ENCODE measurements at regions not wholly inside any gene's neighbourhood (a gene's known extent, or its start where the extent isn't known, plus 50 kb on each side); places are given as distances from the start of the nearest gene placed in this dataset.

DNA sequence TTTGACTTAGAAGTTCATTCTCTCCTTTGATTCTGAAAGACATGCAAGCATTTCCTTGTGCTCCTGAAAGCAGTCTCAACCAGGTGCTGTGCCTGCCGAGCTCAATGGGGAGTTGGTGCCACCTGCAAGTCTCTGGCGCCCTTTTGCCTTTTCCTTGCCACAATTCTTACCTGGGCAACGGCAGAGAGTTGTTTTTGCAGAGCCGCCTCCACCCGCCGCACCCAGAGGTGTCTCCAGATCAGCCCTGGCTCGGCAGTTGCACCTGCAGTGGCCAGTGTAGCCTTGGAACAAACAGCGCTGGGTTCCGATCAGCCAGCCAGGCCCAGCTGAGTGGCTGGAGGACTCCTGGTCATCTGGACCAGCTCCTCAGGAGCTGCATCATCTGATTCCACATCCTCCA, 262.9 kb downstream of the IRX2 start:
- TF ChIP-seq POLR2A (IDR thresholded peaks at IDR 0.05) (no peak), POLR2AphosphoS5 (IDR thresholded peaks at IDR 0.05) (no peak)
- TF ChIP-seq, protein P1, sequence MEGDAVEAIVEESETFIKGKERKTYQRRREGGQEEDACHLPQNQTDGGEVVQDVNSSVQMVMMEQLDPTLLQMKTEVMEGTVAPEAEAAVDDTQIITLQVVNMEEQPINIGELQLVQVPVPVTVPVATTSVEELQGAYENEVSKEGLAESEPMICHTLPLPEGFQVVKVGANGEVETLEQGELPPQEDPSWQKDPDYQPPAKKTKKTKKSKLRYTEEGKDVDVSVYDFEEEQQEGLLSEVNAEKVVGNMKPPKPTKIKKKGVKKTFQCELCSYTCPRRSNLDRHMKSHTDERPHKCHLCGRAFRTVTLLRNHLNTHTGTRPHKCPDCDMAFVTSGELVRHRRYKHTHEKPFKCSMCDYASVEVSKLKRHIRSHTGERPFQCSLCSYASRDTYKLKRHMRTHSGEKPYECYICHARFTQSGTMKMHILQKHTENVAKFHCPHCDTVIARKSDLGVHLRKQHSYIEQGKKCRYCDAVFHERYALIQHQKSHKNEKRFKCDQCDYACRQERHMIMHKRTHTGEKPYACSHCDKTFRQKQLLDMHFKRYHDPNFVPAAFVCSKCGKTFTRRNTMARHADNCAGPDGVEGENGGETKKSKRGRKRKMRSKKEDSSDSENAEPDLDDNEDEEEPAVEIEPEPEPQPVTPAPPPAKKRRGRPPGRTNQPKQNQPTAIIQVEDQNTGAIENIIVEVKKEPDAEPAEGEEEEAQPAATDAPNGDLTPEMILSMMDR (IDR thresholded peaks at IDR 0.05 in 8 of 11, conservative IDR thresholded peaks at IDR 0.05 in 3 of 11): no peak
- no peak for DNase-seq

DNA sequence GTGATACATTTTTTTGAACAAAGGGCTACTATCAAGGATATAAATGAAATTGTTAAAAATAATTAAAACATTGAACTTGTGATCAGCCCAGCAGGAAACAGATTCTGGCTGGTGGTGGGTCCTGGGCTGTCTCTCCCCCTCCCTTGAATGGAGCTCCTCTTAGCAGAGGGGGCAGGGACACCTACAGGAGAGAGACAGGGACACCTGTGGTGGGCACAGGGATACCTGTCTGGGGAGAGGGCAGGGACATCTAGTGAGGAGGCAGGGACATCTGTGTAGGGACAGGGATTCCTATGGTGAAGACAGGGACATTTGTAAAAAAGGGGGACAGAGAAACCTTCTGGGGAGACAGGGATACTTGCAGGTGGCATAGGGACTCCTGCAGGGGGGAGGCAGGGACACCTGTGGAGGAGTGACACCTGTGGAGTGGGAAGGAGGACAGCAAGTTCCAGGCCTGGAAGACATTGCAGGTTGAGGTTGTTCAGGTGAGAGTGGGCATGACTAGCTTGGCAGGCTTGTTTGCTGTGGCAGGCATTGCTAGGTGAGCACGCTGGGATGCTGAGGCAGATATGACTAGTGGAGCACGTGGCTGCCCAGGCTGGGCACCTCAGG, 264.2 kb downstream of the IRX2 start:
- H3K27ac ChIP-seq: no peak overlapping the region
- H3K4me1 ChIP-seq: no peaks in the 10 kb centered on the region
- intact Hi-C loops (cut with DNase I; ENCODE audit: low total_unique reads): no loop called here
- H3K9me3 ChIP-seq: peaks cover 0 to 37% (median 29%) of the 10 kb centered on the region in 8 donors
- TF ChIP-seq POLR2A (IDR thresholded peaks at IDR 0.05) (no peak), POLR2AphosphoS5 (IDR thresholded peaks at IDR 0.05) (no peak)
- TF ChIP-seq, protein P1 (IDR thresholded peaks at IDR 0.05 in 8 of 11, conservative IDR thresholded peaks at IDR 0.05 in 3 of 11): no peak
- no peak for DNase-seq
- 38 to 79% (median 76%) methylated on average over 2 of the region's 2 CpGs for WGBS, 5 donors
- H3K36me3 ChIP-seq: no peaks in the 10 kb centered on the region
- no peaks in the 10 kb centered on the region for H3K27me3 ChIP-seq (replicated peaks in 1 of 7)
- H3K4me3 ChIP-seq: no peak overlapping the region

More for the DNA sequence above, 262.9 kb downstream of the IRX2 start:
- no peak overlapping the region for H3K27ac ChIP-seq
- intact Hi-C loops (cut with DNase I; ENCODE audit: low total_unique reads): no loop called here
- H3K36me3 ChIP-seq: no peaks in the 10 kb centered on the region
- H3K27me3 ChIP-seq (replicated peaks in 1 of 7): no peaks in the 10 kb centered on the region
- H3K4me1 ChIP-seq: no peaks in the 10 kb centered on the region
- H3K9me3 ChIP-seq: peaks cover 0 to 24% (median 19%) of the 10 kb centered on the region in 8 donors
- 67 to 85% (median 84%) methylated on average over 9 of the region's 9 CpGs for WGBS, 5 donors
- no peak overlapping the region for H3K4me3 ChIP-seq

DNA sequence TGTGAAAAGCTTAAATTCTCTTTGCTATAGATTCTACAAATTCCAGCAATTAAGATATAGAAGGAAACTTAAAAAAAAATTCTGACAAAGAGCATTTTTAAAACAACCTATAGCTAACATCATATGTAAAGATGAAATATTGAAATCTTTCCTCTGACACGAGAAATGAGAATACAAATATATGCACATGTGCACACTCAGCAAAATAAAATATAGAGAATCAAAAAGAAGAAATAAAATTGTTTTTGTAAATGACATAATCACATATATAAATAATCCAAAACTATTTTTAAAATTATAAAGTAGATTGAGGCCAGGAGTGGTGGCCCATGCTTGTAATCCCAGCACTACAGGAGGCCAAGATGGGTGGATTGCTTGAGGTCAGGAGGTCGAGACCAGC, 265.1 kb downstream of the IRX2 start:
- Histone ChIP-seq H3K4me3 (no peak overlapping the region), H3K9me3 (peaks cover 0 to 46% (median 37%) of the 10 kb centered on the region in 8 donors), H3K36me3 (no peaks in the 10 kb centered on the region), H3K27ac (no peak overlapping the region), H3K4me1 (no peaks in the 10 kb centered on the region), H3K27me3 (replicated peaks in 1 of 7) (no peaks in the 10 kb centered on the region)
- WGBS, 5 donors: 63 to 82% (median 69%) methylated on average over 2 of the region's 2 CpGs
- intact Hi-C loops (cut with DNase I; ENCODE audit: low total_unique reads): no loop called here
- TF ChIP-seq, protein P1 (IDR thresholded peaks at IDR 0.05 in 8 of 11, conservative IDR thresholded peaks at IDR 0.05 in 3 of 11): no peak
- TF ChIP-seq POLR2A (IDR thresholded peaks at IDR 0.05) (no peak), POLR2AphosphoS5 (IDR thresholded peaks at IDR 0.05) (no peak)
- DNase-seq: no peak

DNA sequence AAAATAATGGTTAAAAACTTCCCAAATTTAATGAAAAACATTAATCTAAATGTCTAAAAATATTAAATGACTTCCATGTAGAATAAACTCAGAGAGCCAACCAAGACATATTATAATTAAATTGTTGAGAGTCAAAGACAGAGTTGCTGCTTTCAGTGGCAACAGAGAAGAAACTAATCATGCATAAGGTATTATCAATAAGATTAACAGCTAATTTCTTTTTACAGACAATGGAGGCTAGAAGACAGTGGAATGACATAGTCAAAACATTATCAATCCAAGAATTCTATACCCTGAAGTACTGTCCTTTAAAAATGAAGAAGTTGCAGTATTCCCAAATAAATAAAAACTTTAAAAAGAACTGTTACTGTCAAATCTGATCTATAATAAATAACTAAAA, 268.7 kb downstream of the IRX2 start:
- no peak for DNase-seq
- H3K27me3 ChIP-seq (replicated peaks in 1 of 7): no peaks in the 10 kb centered on the region
- no peak overlapping the region for H3K4me3 ChIP-seq
- intact Hi-C loops (cut with DNase I; ENCODE audit: low total_unique reads): no loop called here
- no peak for TF ChIP-seq POLR2AphosphoS5 (IDR thresholded peaks at IDR 0.05)
- TF ChIP-seq, protein P1 (IDR thresholded peaks at IDR 0.05 in 8 of 11, conservative IDR thresholded peaks at IDR 0.05 in 3 of 11): no peak
- TF ChIP-seq POLR2A (IDR thresholded peaks at IDR 0.05): no peak
- no peak overlapping the region for H3K27ac ChIP-seq
- peaks cover 0 to 64% (median 46%) of the 10 kb centered on the region in 8 donors for H3K9me3 ChIP-seq
- H3K36me3 ChIP-seq: no peaks in the 10 kb centered on the region
- H3K4me1 ChIP-seq: no peaks in the 10 kb centered on the region

Measured in spleen (tissue), 11 donors.